OCI-LY7 (cell line): ENCODE measurements at regions not wholly inside any gene's neighbourhood (a gene's known extent, or its start where the extent isn't known, plus 50 kb on each side); places are given as distances from the start of the nearest gene placed in this dataset.

Source experiments
- BruUV-seq: library from RNA; stranded (reverse); fragments of 400-500 nt; replicated peaks from 2 replicates; lab custom pipeline; 2021; lab: Mats Ljungman, UMichigan
- CTCF ChIA-PET: fragments of 300-600 bp; sonication (Branson Sonifier 250); formaldehyde crosslinking; loops from one replicate; lab custom pipeline; 2022; ENCODE audit warnings: antibody characterized with exemption; ENCODE audit not compliant: unreplicated experiment; lab: Charles Lee
- POLR2A ChIA-PET: fragments of 300-600 bp; sonication (Branson Sonifier 250); formaldehyde crosslinking; loops from one replicate; lab custom pipeline; 2022; ENCODE audit warnings: antibody characterized with exemption; lab: Charles Lee
- DNase-seq: peaks from one replicate; pipeline ENCODE4 v3.0.0-alpha.2; 2015; ENCODE audit warnings: low spot score
- H2AFZ ChIP-seq: fragments of 200-600 bp; sonication (generic), shearing (Covaris generic); 2 replicates; pipeline ENCODE4 v1.6.1; 2014; ENCODE audit warnings: mild to moderate bottlenecking, antibody characterized with exemption, low read length, moderate library complexity
- H3K27ac ChIP-seq: fragments of 200-600 bp; sonication (generic); 2 replicates; pipeline ENCODE4 v1.5.1; 2014; ENCODE audit warnings: mixed run types, low read depth, mild to moderate bottlenecking, moderate library complexity, low read length, inconsistent platforms; ENCODE audit not compliant: poor library complexity, severe bottlenecking
- H3K36me3 ChIP-seq: fragments of 200-600 bp; sonication (generic); 2 replicates; pipeline ENCODE4 v1.6.1; 2014; ENCODE audit warnings: mild to moderate bottlenecking, antibody characterized with exemption, low read length, moderate library complexity, mixed read lengths; ENCODE audit not compliant: insufficient read depth
- H3K4me1 ChIP-seq: fragments of 200-600 bp; sonication (generic); 2 replicates; pipeline ENCODE4 v1.5.1; 2014; ENCODE audit warnings: mild to moderate bottlenecking, low read length; ENCODE audit not compliant: insufficient read depth, poor library complexity, severe bottlenecking
- H3K4me2 ChIP-seq: fragments of 200-600 bp; sonication (generic); 2 replicates; pipeline ENCODE4 v1.6.1; 2014; ENCODE audit warnings: mild to moderate bottlenecking, low read length
- H3K4me3 ChIP-seq: fragments of 200-600 bp; sonication (generic); 2 replicates; pipeline ENCODE4 v1.5.1; 2014; ENCODE audit warnings: mild to moderate bottlenecking, low read depth, low read length; ENCODE audit not compliant: poor library complexity, severe bottlenecking
- H3K79me2 ChIP-seq: fragments of 200-600 bp; sonication (generic); 2 replicates; pipeline ENCODE4 v1.6.1; 2016; ENCODE audit warnings: low read depth, mild to moderate bottlenecking, low read length, moderate library complexity, mixed read lengths; ENCODE audit not compliant: insufficient read depth
- H3K9me2 ChIP-seq: fragments of 200-600 bp; sonication (generic); 2 replicates; pipeline ENCODE4 v1.6.1; 2016; ENCODE audit warnings: mild to moderate bottlenecking, low read length, mixed read lengths; ENCODE audit not compliant: insufficient read depth
- H3K9me3 ChIP-seq: fragments of 200-600 bp; sonication (generic); 2 replicates; pipeline ENCODE4 v1.6.1; 2014; ENCODE audit warnings: mild to moderate bottlenecking, mixed run types, low read length, mixed read lengths
- H4K20me1 ChIP-seq: fragments of 200-600 bp; sonication (generic); 2 replicates; pipeline ENCODE4 v1.6.1; 2014; ENCODE audit warnings: mild to moderate bottlenecking, antibody characterized with exemption, low read length, moderate library complexity, mixed read lengths; ENCODE audit not compliant: insufficient read depth
- EZH2phosphoT487 ChIP-seq: fragments of 200-600 bp; sonication (generic); IDR thresholded peaks from 2 replicates; pipeline ENCODE4 v1.6.1; 2018; ENCODE audit warnings: low read depth, borderline replicate concordance, mild to moderate bottlenecking, mixed run types, antibody characterized with exemption, low read length, moderate library complexity, mixed read lengths
- intact Hi-C: fragments of 100-400 bp; cut with micrococcal nuclease; formaldehyde crosslinking; loops from one replicate; pipeline ENCODE4 v1.10.0; 2022; ENCODE audit not compliant: unreplicated experiment
- TF ChIP-seq, protein P1 (sequence below): fragments of 200-600 bp; sonication (generic); conservative IDR thresholded peaks from 2 replicates; pipeline ENCODE4 v1.5.1; 2014; ENCODE audit warnings: mild to moderate bottlenecking, antibody characterized with exemption, low read length, moderate library complexity, mixed read lengths

DNA sequence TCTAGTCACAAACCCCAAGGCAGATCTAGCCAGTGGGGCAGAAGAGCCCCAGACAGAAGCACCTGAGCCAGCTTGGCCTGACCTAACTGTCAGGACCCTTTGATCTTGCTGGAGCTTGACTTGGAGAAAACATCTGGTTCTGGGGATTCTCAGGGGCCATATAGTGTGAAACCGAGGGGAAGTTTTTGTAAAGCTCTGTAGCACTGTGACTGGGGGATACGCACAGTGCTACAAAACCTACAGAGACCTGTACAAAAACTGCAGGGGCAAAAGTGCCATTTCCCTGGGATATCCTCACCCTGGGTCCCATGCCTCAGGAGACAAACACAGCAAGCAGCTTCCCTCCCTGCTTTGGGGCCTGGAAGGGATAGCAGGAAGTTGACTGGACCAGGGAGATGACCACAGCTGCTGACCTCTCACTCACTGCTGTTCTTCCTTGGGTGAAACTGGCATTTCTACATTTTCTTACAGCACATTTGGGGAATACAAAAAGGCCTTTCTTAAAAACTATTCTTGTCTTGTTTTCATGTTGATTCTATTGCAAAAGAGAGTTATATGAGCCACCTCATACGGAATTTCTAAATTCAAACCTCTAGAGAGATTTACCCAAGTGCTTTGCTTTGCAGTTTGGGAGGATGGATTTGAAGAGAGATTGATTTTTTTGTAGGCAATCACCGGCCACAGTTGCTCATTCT is 140.0 kb downstream of the DAD1 start:
- no peaks in the 10 kb centered on the region for H4K20me1 ChIP-seq
- peak; percentile 73 for DNase-seq
- TF ChIP-seq, protein P1, sequence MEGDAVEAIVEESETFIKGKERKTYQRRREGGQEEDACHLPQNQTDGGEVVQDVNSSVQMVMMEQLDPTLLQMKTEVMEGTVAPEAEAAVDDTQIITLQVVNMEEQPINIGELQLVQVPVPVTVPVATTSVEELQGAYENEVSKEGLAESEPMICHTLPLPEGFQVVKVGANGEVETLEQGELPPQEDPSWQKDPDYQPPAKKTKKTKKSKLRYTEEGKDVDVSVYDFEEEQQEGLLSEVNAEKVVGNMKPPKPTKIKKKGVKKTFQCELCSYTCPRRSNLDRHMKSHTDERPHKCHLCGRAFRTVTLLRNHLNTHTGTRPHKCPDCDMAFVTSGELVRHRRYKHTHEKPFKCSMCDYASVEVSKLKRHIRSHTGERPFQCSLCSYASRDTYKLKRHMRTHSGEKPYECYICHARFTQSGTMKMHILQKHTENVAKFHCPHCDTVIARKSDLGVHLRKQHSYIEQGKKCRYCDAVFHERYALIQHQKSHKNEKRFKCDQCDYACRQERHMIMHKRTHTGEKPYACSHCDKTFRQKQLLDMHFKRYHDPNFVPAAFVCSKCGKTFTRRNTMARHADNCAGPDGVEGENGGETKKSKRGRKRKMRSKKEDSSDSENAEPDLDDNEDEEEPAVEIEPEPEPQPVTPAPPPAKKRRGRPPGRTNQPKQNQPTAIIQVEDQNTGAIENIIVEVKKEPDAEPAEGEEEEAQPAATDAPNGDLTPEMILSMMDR = no peak
- no peak for TF ChIP-seq EZH2phosphoT487
- CTCF ChIA-PET = interaction anchor here (1.1 to 2.1 kb wide), 5 partner anchors 10 to 82 kb away, joined by 4 to 8 read pairs (median 4); no protein-coding TSS in a partner anchor
- peak overlapping the region; percentile 1 for H3K4me3 ChIP-seq
- no peaks in the 10 kb centered on the region for H3K9me2 ChIP-seq
- H3K4me1 ChIP-seq = peaks cover 48% of the 10 kb centered on the region
- POLR2A ChIA-PET = interaction anchor here (0.8 to 13.7 kb wide), 11 partner anchors 10 to 117 kb away, joined by 3 to 205 read pairs (median 8); no protein-coding TSS in a partner anchor
- H3K4me2 ChIP-seq = peak overlapping the region; percentile 54
- peak overlapping the region; percentile 81 for H3K27ac ChIP-seq
- H3K9me3 ChIP-seq = no peaks in the 10 kb centered on the region
- H2AFZ ChIP-seq = peak overlapping the region; percentile 78
- BruUV-seq = TSS peak; percentile 56
- H3K79me2 ChIP-seq = no peaks in the 10 kb centered on the region
- no peaks in the 10 kb centered on the region for H3K36me3 ChIP-seq
- intact Hi-C loops = loop anchor here (1.0 to 2.0 kb wide), 2 partner anchors 16 to 20 kb away; no protein-coding TSS in a partner anchor

DNA sequence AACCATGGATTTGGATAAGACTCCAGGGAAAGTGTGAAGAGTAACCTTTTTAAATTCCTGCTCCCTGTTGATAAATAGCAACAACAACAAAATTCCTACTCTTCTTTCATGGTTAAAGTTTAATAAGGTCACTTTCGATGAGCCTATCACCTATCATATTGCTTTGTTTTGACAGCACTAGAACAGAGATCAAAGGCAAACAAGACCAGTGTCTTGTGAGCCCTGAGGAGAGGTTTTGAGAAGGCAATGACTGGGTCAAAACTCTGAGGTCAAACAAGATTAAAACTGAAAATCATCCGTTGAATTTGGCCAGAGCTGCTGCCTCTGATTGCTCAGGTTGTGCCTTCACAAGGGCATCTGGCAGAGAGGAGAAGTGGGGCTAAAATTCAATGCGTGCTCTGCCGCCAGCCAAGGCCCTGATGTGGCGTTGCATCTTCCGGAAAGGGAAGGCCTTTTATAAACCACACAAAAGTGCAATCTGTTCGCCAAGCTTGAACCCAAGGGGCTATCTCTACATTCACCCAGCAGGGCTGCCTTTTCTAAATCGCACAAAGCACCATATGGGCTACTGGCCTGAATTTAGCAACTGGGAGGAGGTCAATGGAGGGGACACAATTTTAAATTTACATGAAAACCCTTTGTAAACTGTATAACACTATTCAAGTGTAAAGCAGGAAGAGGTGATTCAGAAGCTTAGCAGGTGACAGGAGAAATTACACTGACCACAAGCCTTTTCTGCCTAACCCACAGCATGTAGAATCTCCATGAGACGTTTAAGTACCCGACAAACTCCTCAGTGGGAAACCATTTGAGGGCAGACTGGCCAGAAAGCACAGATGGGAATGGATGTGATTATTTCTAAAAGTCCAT is 140.8 kb downstream of the DAD1 start:
- no peaks in the 10 kb centered on the region for H3K79me2 ChIP-seq
- intact Hi-C loops = loop anchor here (2.0 kb wide), 1 partner anchor 15 kb away; no protein-coding TSS in a partner anchor
- H3K9me2 ChIP-seq = no peaks in the 10 kb centered on the region
- no peaks in the 10 kb centered on the region for H4K20me1 ChIP-seq
- no peak for TF ChIP-seq EZH2phosphoT487
- TF ChIP-seq, protein P1 = no peak
- POLR2A ChIA-PET = interaction anchor here (0.6 to 13.7 kb wide), 12 partner anchors 11 to 274 kb away, joined by 3 to 205 read pairs (median 7); no protein-coding TSS in a partner anchor
- CTCF ChIA-PET = interaction anchor here (1.0 to 2.2 kb wide), 7 partner anchors 10 to 83 kb away, joined by 4 to 8 read pairs (median 4); no protein-coding TSS in a partner anchor
- peak; percentile 75 for DNase-seq
- no peaks in the 10 kb centered on the region for H3K9me3 ChIP-seq
- peak overlapping the region; percentile 78 for H2AFZ ChIP-seq
- H3K36me3 ChIP-seq = no peaks in the 10 kb centered on the region
- peaks cover 44% of the 10 kb centered on the region for H3K4me1 ChIP-seq
- peak overlapping the region; percentile 1 for H3K4me3 ChIP-seq
- peak overlapping the region; percentile 54 for H3K4me2 ChIP-seq
- H3K27ac ChIP-seq = peak overlapping the region; percentile 81
- TSS peak; percentile 96 for BruUV-seq
